ENCODE measurements at regions not wholly inside any gene's neighbourhood (a gene's known extent, or its start where the extent isn't known, plus 50 kb on each side); places are given as distances from the start of the nearest gene placed in this dataset.
"Not testable (repeated sequence)": the region's sequence is repeated elsewhere in the genome, so short reads cannot be mapped to it uniquely, and the experiment has no call there.

DNA sequence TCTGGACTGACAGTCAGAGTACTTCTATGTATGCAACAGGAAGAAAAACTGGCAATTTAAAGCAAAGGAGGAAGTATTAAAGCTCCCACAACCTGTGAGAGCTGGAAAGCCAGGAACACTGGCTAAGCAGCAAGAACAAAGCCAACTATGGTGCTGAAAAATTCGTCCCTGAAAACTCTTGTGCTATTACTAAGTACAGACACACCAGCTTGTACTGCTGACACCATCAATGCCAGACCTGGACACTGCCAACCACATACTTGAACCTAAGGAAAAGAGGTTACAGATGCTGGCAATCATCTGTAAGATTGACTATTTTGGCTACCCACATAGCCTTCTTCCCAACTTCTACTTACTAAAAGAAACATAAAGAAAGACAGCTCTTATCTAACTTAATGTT is 1110.6 kb downstream of the SORCS3 start:
- Histone ChIP-seq H3K4me1 (ENCODE audit: control insufficient read depth, insufficient read depth, low read length) (no peaks in the 10 kb centered on the region), H3K27me3 (replicated peaks; ENCODE audit: control insufficient read depth, insufficient read depth, low read length) (no peaks in the 10 kb centered on the region), H3K4me3 (ENCODE audit: low read length) (no peak overlapping the region), H3K9me3 (ENCODE audit: control insufficient read depth, low read length) (no peaks in the 10 kb centered on the region), H3K9ac (ENCODE audit: low read length) (no peak overlapping the region), H3K36me3 (ENCODE audit: control insufficient read depth, insufficient read depth, low read length, severe bottlenecking) (no peaks in the 10 kb centered on the region)
- DNase-seq (ENCODE audit: low read depth) = no peak

DNA sequence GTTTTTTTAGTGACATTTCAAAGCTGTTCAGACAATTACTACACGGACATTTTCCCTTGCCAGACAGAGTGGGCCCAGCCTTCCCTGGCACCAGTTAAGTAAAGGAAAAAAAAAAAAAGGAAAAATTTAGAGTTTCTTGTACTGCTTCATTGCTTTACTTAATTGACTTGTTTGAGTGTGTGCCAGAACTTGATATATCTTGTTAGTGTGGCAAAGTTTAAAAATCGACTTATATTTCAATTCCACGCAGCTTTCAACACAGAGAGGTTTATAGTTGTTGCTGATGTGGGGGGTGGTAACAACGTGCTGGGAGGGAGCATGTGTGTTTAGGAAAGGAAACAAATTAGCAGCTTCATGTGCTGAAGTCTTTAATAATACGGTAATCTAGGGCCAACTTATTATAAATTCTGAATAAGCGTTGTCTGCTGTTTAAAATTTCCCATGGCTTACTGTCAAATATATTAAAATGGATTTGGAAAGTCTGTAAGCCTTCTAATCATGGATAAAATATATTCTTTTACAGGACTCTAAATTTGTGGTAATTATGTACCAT is 1104.6 kb downstream of the SORCS3 start:
- no peak for DNase-seq (ENCODE audit: low read depth)
- Histone ChIP-seq H3K36me3 (ENCODE audit: control insufficient read depth, insufficient read depth, low read length, severe bottlenecking) (no peaks in the 10 kb centered on the region), H3K27me3 (replicated peaks; ENCODE audit: control insufficient read depth, insufficient read depth, low read length) (no peaks in the 10 kb centered on the region), H3K4me1 (ENCODE audit: control insufficient read depth, insufficient read depth, low read length) (no peaks in the 10 kb centered on the region), H3K4me3 (ENCODE audit: low read length) (no peak overlapping the region), H3K9me3 (ENCODE audit: control insufficient read depth, low read length) (no peaks in the 10 kb centered on the region), H3K9ac (ENCODE audit: low read length) (no peak overlapping the region)

DNA sequence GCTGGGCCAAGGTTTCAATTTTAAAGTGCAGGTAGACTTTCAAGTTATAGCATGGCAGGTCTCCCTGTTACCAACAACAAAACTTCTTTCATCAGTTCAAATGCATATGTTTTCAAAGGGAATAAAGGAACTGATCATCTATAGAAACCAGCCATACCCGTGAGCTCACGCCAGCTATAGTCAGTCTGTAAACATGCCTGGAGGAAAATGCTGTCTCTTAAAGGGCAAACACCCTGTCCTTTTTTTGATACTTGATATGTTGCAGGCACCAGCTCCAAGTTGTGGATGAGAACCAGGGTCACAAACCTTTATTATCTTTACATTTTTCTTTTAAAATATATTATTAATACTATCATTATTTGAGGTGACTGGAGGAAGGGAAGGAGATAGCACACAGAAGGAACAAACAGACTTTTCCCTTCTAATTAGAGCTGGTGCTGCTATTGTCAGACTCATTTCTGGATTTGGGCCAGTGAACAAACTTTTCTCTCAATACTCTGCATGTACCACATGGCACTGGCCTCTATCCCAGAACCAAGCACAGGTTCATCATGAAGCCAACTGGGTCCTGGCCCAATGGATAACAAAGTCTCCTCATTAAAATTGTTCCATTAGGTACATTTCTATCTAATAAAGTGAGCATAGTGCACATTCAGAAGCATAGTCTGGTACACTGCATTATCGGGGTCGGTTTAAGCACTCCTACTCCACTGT is 1102.4 kb downstream of the SORCS3 start:
- no peak for DNase-seq (ENCODE audit: low read depth)
- no peak overlapping the region for H3K9ac ChIP-seq (ENCODE audit: low read length)
- H3K4me1 ChIP-seq (ENCODE audit: control insufficient read depth, insufficient read depth, low read length) = no peaks in the 10 kb centered on the region
- no peaks in the 10 kb centered on the region for H3K9me3 ChIP-seq (ENCODE audit: control insufficient read depth, low read length)
- H3K36me3 ChIP-seq (ENCODE audit: control insufficient read depth, insufficient read depth, low read length, severe bottlenecking) = no peaks in the 10 kb centered on the region
- H3K27me3 ChIP-seq (replicated peaks; ENCODE audit: control insufficient read depth, insufficient read depth, low read length) = no peaks in the 10 kb centered on the region
- no peak overlapping the region for H3K4me3 ChIP-seq (ENCODE audit: low read length)

DNA sequence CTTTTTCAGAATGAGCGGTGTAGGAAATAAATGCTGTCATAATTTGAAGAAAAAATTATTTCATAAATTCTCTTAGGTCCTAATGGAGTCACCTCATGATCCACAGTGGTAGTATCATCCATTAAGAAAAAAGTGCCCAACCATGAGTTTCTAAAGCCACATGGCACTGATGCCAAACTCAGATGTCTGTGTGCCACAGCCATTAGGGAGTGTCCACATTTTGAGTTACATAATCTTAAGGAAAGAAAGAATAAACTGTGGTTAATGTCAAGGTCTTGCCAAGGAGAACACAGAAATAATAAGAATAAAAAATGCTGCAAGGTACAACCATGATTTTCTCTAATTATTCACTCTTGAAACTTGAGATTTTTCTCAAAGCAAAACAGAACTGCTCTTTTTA is 1101.8 kb downstream of the SORCS3 start:
- no peaks in the 10 kb centered on the region for H3K4me1 ChIP-seq (ENCODE audit: control insufficient read depth, insufficient read depth, low read length)
- no peaks in the 10 kb centered on the region for H3K36me3 ChIP-seq (ENCODE audit: control insufficient read depth, insufficient read depth, low read length, severe bottlenecking)
- H3K4me3 ChIP-seq (ENCODE audit: low read length) = no peak overlapping the region
- no peaks in the 10 kb centered on the region for H3K27me3 ChIP-seq (replicated peaks; ENCODE audit: control insufficient read depth, insufficient read depth, low read length)
- H3K9ac ChIP-seq (ENCODE audit: low read length) = no peak overlapping the region
- DNase-seq (ENCODE audit: low read depth) = no peak
- no peaks in the 10 kb centered on the region for H3K9me3 ChIP-seq (ENCODE audit: control insufficient read depth, low read length)

DNA sequence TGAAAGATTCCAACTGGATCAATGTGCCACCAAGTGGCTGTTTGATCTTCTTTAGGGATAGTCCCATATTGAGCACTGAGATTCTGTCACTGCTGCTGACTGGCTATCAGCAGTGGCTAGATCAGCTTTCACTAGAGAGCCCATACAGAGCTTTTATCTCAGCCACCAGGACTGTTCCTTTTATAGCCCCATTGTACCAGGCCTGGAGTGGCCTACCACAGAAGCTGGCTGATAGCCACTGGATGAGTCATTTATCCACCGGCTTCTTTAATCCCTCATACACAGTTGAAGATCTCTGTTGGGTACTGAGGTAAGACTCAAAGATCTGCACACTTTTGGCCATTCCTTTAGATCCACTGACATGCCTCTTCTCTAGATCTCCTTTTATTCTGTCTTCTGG is 1101.1 kb downstream of the SORCS3 start:
- H3K9ac ChIP-seq (ENCODE audit: low read length) = no peak overlapping the region
- H3K4me3 ChIP-seq (ENCODE audit: low read length) = no peak overlapping the region
- no peaks in the 10 kb centered on the region for H3K27me3 ChIP-seq (replicated peaks; ENCODE audit: control insufficient read depth, insufficient read depth, low read length)
- no peak for DNase-seq (ENCODE audit: low read depth)
- no peaks in the 10 kb centered on the region for H3K36me3 ChIP-seq (ENCODE audit: control insufficient read depth, insufficient read depth, low read length, severe bottlenecking)
- no peaks in the 10 kb centered on the region for H3K9me3 ChIP-seq (ENCODE audit: control insufficient read depth, low read length)
- H3K4me1 ChIP-seq (ENCODE audit: control insufficient read depth, insufficient read depth, low read length) = no peaks in the 10 kb centered on the region

DNA sequence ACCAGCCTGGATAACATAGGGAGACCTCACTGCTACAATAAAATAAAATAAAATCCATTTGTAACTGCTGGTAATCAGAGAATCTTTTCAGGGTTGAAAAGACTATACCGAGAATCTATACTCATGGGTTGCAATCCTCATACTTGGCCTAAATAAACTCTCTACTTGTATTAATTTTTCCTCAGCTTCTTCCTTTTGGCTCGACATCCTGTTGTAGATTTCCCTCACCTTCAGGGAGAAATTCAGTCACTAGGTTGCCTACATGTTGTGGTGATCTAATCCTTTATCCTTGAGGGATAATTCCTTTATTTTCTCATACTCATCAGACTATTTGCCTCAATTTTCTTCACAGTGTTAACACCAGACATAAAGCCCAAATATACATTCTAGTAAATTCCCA is 1093.4 kb downstream of the SORCS3 start:
- Histone ChIP-seq H3K9me3 (ENCODE audit: control insufficient read depth, low read length) (no peaks in the 10 kb centered on the region), H3K36me3 (ENCODE audit: control insufficient read depth, insufficient read depth, low read length, severe bottlenecking) (no peaks in the 10 kb centered on the region), H3K4me1 (ENCODE audit: control insufficient read depth, insufficient read depth, low read length) (no peaks in the 10 kb centered on the region), H3K27me3 (replicated peaks; ENCODE audit: control insufficient read depth, insufficient read depth, low read length) (no peaks in the 10 kb centered on the region), H3K4me3 (ENCODE audit: low read length) (no peak overlapping the region), H3K9ac (ENCODE audit: low read length) (no peak overlapping the region)
- no peak for DNase-seq (ENCODE audit: low read depth)

DNA sequence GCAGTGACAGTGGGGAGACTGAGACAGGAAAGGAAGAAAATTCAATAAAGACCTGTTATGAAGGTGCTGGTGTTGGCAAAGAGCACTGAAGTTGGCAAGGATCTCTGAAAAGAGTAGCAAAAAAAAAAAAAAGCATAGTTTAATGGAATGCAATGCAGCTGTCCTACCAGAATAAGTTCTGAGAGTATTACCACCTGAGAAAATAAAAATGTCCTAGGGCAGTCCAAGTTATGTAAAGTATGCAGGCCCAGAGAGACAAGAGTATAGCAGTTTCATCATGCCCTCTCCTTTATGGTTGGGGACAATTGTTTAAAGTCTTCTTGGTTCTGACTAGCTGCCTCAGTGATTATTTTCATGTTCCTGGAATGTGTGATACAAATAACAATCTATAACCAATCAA is 1092.8 kb downstream of the SORCS3 start:
- no peak overlapping the region for H3K9ac ChIP-seq (ENCODE audit: low read length)
- H3K36me3 ChIP-seq (ENCODE audit: control insufficient read depth, insufficient read depth, low read length, severe bottlenecking) = no peaks in the 10 kb centered on the region
- H3K27me3 ChIP-seq (replicated peaks; ENCODE audit: control insufficient read depth, insufficient read depth, low read length) = no peaks in the 10 kb centered on the region
- H3K9me3 ChIP-seq (ENCODE audit: control insufficient read depth, low read length) = no peaks in the 10 kb centered on the region
- DNase-seq (ENCODE audit: low read depth) = no peak
- H3K4me1 ChIP-seq (ENCODE audit: control insufficient read depth, insufficient read depth, low read length) = no peaks in the 10 kb centered on the region
- no peak overlapping the region for H3K4me3 ChIP-seq (ENCODE audit: low read length)

DNA sequence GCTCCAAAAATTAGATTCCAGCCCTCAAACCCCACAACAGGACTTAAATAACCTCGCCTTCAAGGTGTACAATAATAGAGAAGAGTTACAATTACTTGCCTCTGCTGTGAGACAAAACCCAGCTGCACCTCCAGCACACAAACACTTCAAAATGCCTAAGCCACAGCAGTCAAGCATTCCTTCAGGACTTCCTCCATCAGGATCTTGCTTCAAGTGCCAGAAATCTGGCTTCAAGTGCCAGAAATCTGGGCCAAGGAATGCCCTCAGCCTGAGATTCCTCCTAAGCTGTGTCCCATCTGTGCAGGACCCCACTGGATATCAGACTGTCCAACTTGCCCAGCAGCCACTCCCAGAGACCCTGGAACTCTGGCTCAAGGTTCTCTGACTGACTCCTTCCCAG is 1088.3 kb downstream of the SORCS3 start:
- no peaks in the 10 kb centered on the region for H3K9me3 ChIP-seq (ENCODE audit: control insufficient read depth, low read length)
- no peaks in the 10 kb centered on the region for H3K4me1 ChIP-seq (ENCODE audit: control insufficient read depth, insufficient read depth, low read length)
- no peaks in the 10 kb centered on the region for H3K36me3 ChIP-seq (ENCODE audit: control insufficient read depth, insufficient read depth, low read length, severe bottlenecking)
- no peak for DNase-seq (ENCODE audit: low read depth)
- H3K4me3 ChIP-seq (ENCODE audit: low read length) = no peak overlapping the region
- H3K27me3 ChIP-seq (replicated peaks; ENCODE audit: control insufficient read depth, insufficient read depth, low read length) = no peaks in the 10 kb centered on the region
- H3K9ac ChIP-seq (ENCODE audit: low read length) = no peak overlapping the region

DNA sequence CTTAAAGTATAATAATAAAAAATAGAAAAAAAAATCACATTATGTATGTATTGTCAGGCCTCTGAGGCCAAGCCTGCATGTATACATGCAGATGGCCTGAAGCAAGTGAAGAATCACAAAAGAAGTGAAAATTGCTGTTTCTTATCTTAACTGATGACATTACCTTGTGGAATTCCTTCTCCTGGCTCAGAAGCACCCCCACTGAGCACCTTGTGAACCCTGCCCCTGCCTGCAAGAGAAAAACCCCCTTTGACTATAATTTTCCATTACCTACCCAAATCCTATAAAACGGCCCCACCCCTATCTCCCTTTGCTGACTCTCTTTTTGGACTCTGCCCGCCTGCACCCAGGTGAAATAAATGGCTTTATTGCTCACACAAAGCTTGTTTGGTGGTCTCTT is 1086.5 kb downstream of the SORCS3 start:
- H3K36me3 ChIP-seq (ENCODE audit: control insufficient read depth, insufficient read depth, low read length, severe bottlenecking); H3K9me3 ChIP-seq (ENCODE audit: control insufficient read depth, low read length); H3K4me1 ChIP-seq (ENCODE audit: control insufficient read depth, insufficient read depth, low read length); H3K9ac ChIP-seq (ENCODE audit: low read length); DNase-seq (ENCODE audit: low read depth); H3K4me3 ChIP-seq (ENCODE audit: low read length); H3K27me3 ChIP-seq (replicated peaks; ENCODE audit: control insufficient read depth, insufficient read depth, low read length): not testable (repeated sequence)

DNA sequence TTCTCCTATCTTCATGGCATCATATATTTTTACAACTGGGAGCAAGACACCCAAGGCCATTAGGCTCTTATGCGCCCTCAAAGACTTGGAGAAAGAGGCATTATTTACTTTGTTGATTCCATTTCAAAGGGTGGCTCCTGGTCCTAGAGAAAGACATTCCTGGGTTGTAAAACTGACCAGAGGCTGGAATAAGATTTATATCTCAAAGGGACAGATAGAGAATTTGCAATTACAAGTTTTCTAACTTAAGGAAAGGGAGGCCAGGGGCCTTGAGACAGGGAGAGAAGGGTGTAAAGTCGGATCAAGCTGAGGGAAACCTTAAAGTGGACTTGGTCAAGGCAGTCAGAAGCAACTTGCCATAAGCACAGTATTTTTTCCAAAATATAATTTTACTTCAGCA is 1086.0 kb downstream of the SORCS3 start:
- H3K27me3 ChIP-seq (replicated peaks; ENCODE audit: control insufficient read depth, insufficient read depth, low read length) = no peaks in the 10 kb centered on the region
- H3K4me1 ChIP-seq (ENCODE audit: control insufficient read depth, insufficient read depth, low read length) = no peaks in the 10 kb centered on the region
- no peaks in the 10 kb centered on the region for H3K9me3 ChIP-seq (ENCODE audit: control insufficient read depth, low read length)
- H3K9ac ChIP-seq (ENCODE audit: low read length) = no peak overlapping the region
- no peaks in the 10 kb centered on the region for H3K36me3 ChIP-seq (ENCODE audit: control insufficient read depth, insufficient read depth, low read length, severe bottlenecking)
- H3K4me3 ChIP-seq (ENCODE audit: low read length) = no peak overlapping the region
- DNase-seq (ENCODE audit: low read depth) = no peak

DNA sequence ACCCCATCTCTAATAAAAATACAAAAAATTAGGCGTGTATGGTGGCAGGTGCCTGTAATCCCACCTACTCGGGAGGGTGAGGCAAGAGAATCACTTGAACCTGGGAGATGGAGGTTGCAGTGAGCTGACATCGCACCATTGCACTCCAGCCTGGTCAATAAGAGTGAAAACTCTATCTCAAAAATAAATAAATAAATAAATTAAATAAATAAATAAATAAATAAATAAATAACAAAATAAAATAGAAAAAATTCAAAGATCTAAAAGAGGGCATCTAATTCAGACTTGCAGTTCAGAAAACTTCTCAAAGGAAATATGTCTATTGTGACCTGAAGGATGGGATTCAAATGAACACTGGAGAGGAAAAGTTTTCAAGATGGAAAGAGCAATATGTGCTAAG is 1085.1 kb downstream of the SORCS3 start:
- no peaks in the 10 kb centered on the region for H3K27me3 ChIP-seq (replicated peaks; ENCODE audit: control insufficient read depth, insufficient read depth, low read length)
- no peak for DNase-seq (ENCODE audit: low read depth)
- H3K36me3 ChIP-seq (ENCODE audit: control insufficient read depth, insufficient read depth, low read length, severe bottlenecking) = no peaks in the 10 kb centered on the region
- no peak overlapping the region for H3K9ac ChIP-seq (ENCODE audit: low read length)
- H3K4me3 ChIP-seq (ENCODE audit: low read length) = no peak overlapping the region
- no peaks in the 10 kb centered on the region for H3K4me1 ChIP-seq (ENCODE audit: control insufficient read depth, insufficient read depth, low read length)
- H3K9me3 ChIP-seq (ENCODE audit: control insufficient read depth, low read length) = no peaks in the 10 kb centered on the region

DNA sequence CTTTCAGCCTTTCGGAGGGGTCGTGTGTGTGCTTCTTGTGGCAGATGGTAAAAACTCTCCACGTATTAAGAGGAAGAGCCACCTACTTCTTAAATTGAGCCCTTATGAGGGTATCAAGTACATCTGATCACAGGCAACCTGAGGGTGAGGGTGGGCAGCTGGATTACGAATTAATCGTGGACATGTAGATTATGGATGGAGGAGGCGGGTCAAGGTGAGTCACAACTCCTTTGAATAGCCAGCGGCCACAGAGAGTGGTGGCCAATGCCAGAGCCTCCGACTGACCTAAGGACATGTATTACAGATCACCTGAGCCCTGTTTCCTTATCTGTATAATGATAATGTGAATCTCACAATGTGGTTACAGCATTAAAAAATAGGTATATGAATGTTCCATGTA is 1083.9 kb downstream of the SORCS3 start:
- H3K9ac ChIP-seq (ENCODE audit: low read length) = no peak overlapping the region
- DNase-seq (ENCODE audit: low read depth) = no peak
- H3K9me3 ChIP-seq (ENCODE audit: control insufficient read depth, low read length) = no peaks in the 10 kb centered on the region
- H3K27me3 ChIP-seq (replicated peaks; ENCODE audit: control insufficient read depth, insufficient read depth, low read length) = no peaks in the 10 kb centered on the region
- no peak overlapping the region for H3K4me3 ChIP-seq (ENCODE audit: low read length)
- no peaks in the 10 kb centered on the region for H3K4me1 ChIP-seq (ENCODE audit: control insufficient read depth, insufficient read depth, low read length)
- H3K36me3 ChIP-seq (ENCODE audit: control insufficient read depth, insufficient read depth, low read length, severe bottlenecking) = no peaks in the 10 kb centered on the region

Measured in adipocyte (in vitro differentiated cells).